ENCODE measurements at regions not wholly inside any gene's neighbourhood (a gene's known extent, or its start where the extent isn't known, plus 50 kb on each side); places are given as distances from the start of the nearest gene placed in this dataset.

DNA sequence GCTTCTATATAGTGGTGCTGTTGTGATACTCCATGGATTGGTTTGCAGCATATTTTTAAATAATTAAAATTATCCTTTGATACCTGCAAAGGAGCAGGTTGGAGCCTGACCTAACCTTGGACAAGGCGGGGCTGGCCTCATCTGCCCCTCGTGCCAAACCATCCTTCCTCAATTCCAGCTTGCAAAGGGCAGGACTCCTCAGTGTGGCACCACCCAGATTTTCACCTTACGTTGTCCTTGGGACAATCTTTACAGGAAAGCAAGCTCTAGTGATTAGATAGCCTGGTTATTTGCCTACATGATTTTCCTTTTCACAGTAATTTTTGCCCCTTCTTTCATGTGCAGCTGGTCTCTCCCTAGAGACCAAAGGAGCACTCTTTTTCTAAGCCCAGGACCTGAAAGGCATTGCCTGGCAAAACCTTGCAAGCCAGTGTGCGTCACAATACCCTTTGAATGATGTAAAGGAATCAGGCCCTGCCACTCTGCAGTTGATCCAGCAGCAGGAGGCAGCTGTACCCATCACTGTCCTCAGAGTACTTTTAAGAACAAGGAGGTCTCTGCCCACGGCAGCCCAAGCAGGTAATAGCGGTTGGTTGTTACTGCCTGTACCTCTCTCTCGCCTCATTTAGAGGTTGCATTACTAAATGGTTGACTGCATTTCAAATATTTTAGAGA is 99.4 kb downstream of the ADSS2 start:
- no peak for TF ChIP-seq ZNF274 (IDR thresholded peaks at IDR 0.05; ENCODE audit: low read depth, low read length)
- TF ChIP-seq YY1 (IDR thresholded peaks at IDR 0.05; ENCODE audit: insufficient read depth, insufficient read length), result no peak
- no peak for TF ChIP-seq SUZ12 (IDR thresholded peaks at IDR 0.05; ENCODE audit: extremely low read depth, insufficient read depth, insufficient read length)

Measured in NT2/D1 (cell line).